M059J (cell line): ENCODE measurements at regions not wholly inside any gene's neighbourhood (a gene's known extent, or its start where the extent isn't known, plus 50 kb on each side); places are given as distances from the start of the nearest gene placed in this dataset.

ENCODE experiments used
- DNase-seq: peaks from one replicate; pipeline ENCODE4 v3.0.0-alpha.2; 2012; ENCODE audit warnings: low read depth

- no peak for DNase-seq
These were observed 144.2 kb upstream of the OTOS start for GRCh38 chr2:240284503-240285259.

GRCh38 chr2:240285725-240286124 lies 145.3 kb upstream of the OTOS start:
- no peak for DNase-seq

- DNase-seq, result no peak
These were observed 146.1 kb upstream of the OTOS start for GRCh38 chr2:240286596-240286995.

- DNase-seq, result no peak
These were observed 146.6 kb upstream of the OTOS start for GRCh38 chr2:240287011-240287410.

- no peak for DNase-seq
These were observed 147.1 kb upstream of the OTOS start for GRCh38 chr2:240287496-240288086.

GRCh38 chr2:240288087-240288521 lies 147.4 kb upstream of the GPC1 start:
- no peak for DNase-seq

- no peak for DNase-seq
These were observed 145.6 kb upstream of the GPC1 start for GRCh38 chr2:240289701-240290431.

- no peak for DNase-seq
These were observed 144.8 kb upstream of the GPC1 start for GRCh38 chr2:240290432-240291336.

- no peak for DNase-seq
These were observed 144.0 kb upstream of the GPC1 start for GRCh38 chr2:240291337-240292034.

GRCh38 chr2:240292035-240292574 lies 143.4 kb upstream of the GPC1 start:
- no peak for DNase-seq

- peak; percentile 4 for DNase-seq
These were observed 142.6 kb upstream of the GPC1 start for GRCh38 chr2:240292619-240293525.

- no peak for DNase-seq
These were observed 141.7 kb upstream of the GPC1 start for GRCh38 chr2:240293557-240294461.

GRCh38 chr2:240294514-240294913 lies 140.9 kb upstream of the GPC1 start:
- DNase-seq, result no peak

- DNase-seq, result no peak
These were observed 140.0 kb upstream of the GPC1 start for GRCh38 chr2:240295256-240296103.

GRCh38 chr2:240296104-240296406 lies 139.4 kb upstream of the GPC1 start:
- no peak for DNase-seq

- no peak for DNase-seq
These were observed 138.8 kb upstream of the GPC1 start for GRCh38 chr2:240296476-240297255.
